Islet precursor cell (in vitro differentiated cells): ENCODE measurements at regions not wholly inside any gene's neighbourhood (a gene's known extent, or its start where the extent isn't known, plus 50 kb on each side); places are given as distances from the start of the nearest gene placed in this dataset.
"Not testable (repeated sequence)": the region's sequence is repeated elsewhere in the genome, so short reads cannot be mapped to it uniquely, and the experiment has no call there.

Experiments
- DNase-seq: peaks from one replicate; pipeline ENCODE4 v3.0.0-alpha.2; 2018

DNA sequence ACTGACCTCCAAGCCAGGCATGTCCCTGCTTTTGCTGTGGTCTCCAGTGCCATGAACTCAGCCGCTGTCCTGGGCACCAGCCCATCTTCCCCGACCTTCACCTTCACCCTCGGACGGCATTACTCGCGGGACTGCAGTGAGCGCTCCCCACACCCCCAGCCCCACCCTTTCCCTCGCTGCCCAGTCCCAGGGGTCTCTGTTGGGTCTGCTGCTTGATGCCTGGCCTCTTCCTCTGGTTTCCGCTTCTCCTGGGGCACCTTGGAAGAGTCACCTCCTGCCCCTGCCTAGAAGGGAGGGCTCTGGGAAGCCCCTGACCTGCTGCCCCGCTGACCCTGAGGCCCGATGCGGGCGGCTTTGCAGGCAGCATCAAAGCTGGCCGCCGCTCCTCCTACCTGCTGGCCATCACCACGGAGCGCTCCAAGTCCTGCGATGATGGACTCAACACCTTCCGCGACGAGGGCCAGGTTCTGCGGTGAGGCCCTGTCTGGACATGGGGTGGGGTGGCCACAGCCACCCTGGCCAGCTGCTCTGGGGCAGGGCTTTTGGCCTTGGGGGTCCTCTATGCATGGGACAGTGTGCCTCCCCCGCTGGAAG, 102.3 kb downstream of the ZNF267 start:
- DNase-seq: peak; percentile 24

DNA sequence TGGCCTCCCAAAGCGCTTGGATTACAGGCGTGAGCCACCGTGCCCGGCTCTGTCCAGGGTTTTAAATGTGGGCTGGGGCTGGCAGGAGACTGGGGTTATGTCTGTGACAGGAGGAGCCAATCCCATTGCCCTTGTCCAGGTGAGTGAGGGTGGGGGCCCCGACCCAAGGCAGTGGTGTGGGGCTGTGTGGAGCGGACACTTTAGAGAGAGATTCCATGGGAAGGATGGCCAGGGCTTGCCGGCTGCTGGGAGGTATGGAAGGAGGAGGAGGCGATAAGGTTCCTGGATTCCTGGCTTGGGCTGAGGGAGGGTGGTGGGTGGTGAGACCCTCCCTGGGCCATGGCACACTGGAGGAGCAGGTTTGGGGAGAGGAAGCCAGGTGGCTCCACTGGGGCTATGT, 104.9 kb downstream of the ZNF267 start:
- DNase-seq: not testable (repeated sequence)

DNA sequence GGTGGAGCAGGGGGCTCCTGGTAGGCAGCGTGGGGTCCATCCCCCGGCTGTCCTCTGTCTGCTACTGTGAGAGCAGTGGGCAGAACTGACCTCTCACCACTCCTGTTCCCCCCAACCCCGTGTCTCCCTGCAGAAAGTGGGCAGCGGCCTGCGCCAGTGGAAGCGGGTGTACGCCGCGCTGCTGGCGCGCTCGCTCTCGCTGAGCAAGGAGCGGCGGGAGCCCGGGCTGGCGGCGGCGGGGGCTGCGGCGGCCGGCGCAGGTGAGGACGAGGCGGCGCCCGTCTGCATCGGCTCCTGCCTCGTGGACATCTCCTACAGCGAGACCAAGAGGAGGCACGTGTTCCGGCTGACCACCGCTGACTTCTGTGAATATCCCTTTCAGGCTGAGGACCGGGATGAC, 108.1 kb downstream of the ZNF267 start:
- not testable (repeated sequence) for DNase-seq

DNA sequence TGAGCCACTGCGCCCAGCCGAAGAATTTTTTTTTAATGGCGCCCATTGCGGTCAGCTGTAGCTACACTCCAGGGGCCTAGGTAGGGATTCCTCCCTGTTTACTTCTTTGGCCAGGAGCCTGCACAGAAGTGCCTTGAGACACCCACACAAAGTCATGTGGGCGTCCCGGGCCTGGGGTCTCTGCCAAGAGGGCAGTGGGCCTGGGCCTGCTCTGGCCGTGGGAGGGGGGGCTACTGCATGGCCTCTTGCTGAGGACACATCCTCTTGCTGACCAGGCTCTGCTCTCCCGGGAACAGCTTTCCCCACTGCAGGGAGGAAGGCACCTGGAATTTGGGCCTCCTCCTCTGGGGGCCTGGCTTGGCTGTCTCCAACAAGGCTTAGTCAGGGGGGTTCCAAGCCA, 109.4 kb downstream of the ZNF267 start:
- DNase-seq: not testable (repeated sequence)

DNA sequence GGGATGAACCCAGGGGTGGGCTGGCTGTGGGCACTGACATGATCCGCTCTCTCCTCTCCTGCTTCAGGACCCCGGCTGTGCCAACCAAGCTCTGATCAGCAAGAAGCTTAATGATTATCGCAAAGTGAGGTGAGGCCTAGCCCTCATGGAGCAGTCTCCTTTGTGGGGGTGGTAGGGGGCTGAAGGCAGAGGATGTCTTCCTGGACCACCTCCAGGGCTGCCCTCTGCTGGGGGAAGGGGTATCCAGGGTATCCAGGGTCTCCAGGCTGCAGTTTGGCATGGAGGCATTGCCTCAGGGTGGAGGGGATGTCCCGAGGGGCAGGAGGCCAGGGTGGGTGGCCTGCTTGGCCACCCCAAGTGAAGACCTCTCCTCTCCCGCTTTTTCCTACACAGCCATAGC, 110.1 kb downstream of the ZNF267 start:
- not testable (repeated sequence) for DNase-seq

DNA sequence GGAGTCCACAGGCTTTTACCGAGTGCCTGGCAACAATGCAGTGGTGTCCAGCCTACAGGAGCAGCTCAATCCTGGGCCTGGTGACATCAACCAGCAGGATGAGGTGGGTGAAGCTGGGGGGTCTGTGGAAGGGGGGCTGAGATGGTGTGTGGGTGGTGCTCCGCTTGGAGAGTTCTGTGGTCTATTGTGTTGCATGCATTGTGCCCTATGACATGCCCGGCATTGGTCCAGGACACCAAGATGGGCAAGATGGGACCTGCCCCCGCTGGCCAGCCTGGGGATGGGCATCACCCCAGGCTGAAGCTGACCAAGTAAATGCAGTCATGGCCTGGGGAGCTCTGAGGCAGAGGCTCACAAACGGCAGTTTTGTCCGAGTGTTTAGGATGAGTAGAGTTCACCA, 113.3 kb downstream of the ZNF267 start:
- not testable (repeated sequence) for DNase-seq

DNA sequence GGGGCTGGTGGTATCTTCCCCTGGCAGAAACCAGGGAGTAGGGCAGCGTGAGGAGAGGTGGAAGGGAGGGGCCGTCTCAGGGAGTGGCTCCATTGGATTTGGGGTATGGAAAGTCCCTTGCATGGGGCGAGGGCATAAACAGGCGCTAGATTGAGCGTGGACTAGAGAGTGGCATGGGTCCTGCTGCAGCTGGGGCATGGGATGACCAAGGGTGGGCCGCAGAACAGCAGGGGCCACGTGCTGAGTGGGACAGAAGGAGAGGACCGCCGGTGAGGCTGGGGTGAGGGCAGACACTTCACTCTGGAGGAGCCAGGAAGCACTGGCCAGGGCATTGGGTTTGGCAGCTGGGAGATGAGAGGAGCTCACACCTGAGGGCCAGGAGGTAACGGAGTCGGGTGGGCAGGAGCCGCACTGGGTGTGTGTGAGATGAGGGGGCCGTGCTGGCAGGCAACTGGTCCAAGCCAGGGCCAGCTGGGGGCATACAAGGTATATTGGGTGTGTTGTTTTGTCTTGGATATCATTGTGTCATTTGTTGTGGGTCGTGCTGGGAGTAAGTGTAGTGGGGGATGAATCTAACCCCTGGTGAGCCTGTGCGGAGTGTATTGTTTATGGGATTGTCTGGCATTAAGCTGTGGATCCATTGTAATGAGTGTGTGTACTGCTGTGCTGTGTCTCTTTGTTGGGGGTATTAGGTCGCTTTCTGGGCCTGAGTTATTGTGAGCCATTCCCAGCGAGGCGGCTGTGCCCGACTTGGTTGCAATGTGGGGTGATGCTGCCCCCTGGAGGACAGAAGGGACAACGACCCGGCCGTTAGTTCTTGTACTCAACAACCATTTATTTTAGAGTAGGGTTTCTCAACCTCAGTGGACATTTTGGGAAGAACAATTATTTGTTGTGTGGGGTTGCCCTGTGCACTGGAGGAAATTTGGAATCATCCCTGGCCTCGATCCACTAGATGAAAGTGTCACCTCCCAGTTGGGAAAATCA, 115.3 kb downstream of the ZNF267 start:
- not testable (repeated sequence) for DNase-seq

DNA sequence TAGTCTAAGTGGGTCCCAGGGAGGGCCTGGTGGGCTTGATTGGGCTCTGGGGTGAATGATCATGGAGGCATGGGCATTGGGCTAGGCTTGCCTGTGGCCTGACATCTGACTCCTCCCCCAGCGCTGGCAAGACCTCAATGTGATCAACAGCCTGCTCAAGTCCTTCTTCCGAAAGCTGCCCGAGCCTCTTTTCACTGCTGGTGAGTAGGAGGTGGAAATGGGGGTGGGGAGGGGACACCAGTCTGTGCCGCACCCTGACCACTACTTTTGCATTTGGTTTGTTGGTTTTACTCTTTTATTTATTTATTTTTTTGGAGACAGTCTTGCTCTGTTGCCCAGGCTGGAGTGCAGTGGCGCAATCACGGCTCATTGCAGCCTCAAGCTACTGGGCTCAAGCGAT, 116.7 kb downstream of the ZNF267 start:
- DNase-seq: not testable (repeated sequence)

DNA sequence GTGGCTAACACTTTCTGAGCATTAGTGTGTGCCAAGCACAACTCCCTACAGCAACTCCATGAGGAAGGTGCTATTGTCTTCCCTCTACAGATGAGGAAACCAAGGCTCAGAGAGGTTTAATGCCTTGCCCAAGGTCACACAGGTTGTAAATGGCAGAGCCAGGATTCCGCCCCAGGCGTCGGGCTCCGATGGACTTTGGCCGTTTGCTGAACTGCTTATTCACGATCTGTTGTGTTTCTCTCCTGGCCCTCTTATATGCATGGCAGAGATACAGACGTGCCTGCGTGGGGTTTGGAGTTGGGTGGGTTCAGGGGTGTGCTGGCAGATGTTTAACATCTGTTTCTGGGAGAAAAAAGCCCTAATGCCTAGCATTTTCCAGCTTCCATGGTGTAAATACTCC, 117.4 kb downstream of the ZNF267 start:
- not testable (repeated sequence) for DNase-seq

DNA sequence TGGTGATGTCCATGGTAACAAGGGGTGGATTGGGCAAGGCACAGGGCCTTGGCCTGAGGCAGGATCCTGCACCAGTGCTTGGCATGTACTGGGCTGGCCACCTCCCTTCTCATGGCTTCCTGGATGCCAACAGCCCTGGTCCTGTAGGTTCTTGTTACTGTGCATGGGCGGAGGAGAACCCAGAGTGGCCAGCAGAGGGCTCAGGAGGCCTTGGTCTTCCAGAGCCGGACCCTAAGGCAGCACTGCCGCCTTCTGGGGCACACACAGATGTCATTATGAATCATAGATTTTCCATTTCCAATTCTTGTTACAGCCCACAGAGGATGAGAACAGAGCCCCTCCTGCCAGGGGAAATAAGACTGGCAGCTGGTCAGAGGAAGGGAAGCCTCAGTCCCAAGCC, 122.7 kb downstream of the ZNF267 start:
- not testable (repeated sequence) for DNase-seq

DNA sequence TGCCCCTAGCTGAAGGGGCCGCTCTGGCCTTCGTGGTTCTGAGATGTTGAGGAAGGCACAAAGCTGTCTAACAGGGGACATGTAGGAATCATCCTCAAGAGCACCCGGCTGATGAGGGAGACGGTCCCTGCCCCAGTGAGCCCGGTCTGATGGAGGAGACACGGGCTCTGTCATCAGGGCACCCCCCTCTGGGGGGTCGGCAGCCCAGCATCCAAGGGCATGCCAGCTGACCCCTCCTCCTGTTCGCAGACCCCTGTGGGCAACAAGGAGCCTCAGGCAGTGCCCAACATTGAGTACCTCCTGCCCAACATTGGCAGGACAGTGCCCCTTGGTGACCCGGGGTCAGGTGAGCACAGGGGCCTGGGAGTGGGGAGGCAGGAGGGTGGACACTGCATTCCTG, 128.9 kb downstream of the ZNF267 start:
- DNase-seq: not testable (repeated sequence)

DNA sequence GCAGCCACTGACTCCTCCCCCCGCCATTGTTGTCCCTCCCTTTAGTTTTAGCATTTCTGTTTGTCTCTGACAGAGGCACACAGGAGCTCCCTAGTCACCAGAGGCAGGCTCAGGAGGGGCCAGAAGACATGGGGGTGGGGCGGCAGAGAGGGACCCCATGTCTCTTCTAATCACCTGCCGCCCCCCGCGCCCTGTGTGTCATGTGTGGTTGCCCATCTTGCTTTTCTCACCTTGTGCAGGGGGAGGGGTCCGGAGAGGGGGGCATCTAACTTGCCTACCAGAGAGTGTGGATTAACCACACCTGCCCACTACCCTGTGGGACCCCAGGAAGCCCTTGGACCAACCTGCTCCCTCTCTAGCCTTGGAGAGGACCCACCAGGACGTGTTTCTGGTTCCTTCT, 130.2 kb downstream of the ZNF267 start:
- not testable (repeated sequence) for DNase-seq

DNA sequence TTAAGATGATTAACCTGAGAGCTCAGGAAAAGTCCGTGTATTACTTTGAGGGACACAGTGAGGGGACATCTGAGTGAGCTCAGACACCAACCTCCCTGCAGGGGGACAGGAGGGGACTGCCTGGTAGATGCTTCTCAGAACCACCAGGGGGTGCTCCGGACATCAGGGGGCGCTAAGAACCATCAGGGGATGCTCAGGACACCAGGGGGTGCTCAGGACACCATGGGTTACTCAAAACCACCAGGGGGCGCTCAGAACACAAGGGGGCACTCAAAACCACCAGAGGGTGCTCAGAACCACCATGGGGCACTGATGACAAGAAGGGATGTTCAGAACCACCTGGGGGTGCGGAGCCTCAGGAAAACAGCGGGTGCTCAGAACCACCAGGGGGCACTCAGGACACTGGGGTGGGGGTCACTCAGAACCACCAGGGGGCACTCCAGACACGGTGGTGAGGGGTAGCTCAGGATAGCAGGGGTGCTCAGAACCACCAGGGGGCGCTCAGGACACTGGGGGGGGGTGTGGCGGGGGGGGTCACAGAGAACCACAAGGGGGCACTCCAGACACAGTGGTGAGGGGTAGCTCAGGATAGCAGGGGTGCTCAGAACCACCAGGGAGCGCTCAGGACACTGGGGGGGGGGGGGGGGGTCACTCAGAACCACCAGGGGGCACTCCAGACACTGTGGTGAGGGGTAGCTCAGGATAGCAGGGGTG, 165.3 kb downstream of the ZNF267 start:
- not testable (repeated sequence) for DNase-seq

DNA sequence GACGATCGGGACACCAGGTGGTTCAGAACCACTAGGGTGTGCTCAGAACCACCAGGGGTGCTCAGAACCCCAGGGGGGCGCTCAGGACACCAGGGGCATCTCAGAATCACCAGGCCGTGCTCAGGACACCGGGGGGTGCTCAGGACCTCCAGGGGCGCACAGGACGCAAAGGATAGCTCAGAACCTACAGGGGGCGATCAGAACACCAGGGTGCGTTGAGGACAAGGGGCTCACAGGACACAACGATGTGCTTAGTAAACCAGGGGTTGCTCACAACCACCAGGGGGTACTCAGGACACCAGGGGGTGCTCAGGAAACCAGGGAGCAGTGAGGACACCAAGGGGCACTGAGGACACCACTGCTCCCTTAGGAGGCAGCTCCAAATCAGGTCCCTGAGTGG, 166.3 kb downstream of the ZNF267 start:
- DNase-seq: not testable (repeated sequence)

DNA sequence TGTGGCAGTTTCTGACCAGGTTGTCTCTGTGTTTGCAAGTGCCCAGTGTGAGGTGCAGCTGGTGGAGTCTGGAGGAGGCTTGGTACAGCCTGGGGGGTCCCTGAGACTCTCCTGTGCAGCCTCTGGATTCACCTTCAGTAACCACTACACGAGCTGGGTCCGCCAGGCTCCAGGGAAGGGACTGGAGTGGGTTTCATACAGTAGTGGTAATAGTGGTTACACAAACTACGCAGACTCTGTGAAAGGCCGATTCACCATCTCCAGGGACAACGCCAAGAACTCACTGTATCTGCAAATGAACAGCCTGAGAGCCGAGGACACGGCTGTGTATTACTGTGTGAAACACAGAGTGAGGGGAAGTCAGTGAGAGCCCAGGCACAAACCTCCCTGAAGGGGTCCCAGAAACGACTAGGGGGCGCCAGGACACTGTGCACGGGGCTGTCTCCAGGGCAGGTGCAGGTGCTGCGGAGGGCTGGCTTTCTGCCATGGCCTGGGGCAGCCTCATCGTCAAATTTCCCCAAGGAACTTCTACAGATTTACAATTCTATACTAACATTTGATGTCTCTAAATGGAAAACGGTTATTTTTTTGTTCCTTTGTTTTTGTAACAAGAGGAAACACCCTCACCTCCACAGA, 187.0 kb upstream of the TP53TG3D start:
- not testable (repeated sequence) for DNase-seq

DNA sequence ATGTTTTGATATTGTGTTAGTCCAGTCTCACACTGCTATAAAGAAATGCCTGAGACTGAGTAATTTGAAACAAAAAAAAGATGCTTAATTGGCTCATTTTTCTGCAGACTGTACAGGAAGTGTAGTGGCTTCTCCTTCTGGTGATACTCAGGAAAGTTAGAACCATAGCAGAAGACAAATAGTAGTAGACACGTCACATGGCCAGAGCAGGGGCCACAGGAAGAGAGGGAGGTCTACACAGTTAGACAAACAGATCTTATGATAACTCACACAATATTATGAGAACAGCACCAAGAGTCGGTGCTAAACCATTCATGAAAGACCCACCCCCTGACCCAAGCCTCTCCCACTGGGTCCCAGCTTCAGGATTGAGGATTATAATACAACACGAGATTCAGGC, 181.5 kb upstream of the TP53TG3D start:
- not testable (repeated sequence) for DNase-seq

DNA sequence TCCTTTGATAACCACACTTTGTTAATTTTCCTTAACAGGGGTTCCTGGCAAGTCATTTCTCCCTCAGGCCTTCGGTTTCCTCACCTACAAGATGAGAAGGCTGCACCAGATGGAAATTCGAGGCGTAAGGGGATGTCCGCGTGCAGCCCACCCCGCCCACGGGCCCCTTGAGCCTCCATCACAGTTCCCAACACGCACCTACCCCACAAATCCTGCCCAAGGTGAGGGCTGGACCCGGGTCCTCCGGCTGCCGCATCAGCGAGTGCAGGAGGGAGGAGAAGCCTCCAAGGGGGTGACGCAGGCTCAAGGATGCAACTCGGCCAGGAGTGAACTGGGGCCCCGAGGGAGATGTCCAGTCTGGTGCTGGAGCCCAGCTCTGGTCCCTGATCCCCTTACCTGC, 169.2 kb upstream of the TP53TG3D start:
- not testable (repeated sequence) for DNase-seq

DNA sequence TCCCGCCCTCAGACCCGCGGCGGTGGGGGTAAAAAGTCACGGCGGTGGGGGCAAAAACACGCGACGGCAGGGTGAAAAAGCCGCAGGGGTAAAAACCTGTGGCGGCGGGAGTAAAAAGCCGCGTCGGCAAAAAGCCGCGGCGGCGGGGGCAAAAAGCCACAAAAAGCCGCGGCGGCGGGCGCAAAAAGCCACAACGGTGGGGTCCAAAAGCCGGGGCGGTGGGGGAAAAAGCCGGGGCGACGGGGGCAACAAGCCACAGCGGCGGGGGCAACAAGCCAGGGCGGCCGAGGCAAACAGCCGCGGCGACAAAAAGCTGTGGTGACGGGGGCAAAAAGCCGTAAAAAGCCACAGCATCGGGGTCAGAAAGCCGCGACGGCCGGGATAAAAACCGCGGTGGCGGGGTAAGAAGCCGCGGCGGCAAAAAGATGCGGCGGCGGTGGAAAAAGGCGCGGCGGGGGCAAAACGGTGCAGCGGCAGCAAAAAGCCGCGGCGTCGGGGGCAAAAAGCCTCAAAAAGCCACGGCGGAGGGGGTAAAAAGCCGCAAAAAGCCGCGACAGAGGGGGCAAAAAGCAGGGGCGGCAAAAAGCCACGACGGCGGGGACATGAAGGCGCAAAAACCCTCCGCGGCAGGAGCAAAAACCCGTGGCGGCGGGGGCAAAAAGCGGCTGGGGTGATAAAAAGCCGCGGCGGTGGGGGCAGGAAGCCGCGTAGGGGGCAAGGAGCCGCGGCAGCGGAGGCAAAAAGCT, 168.3 kb upstream of the TP53TG3D start:
- peak; percentile 45 for DNase-seq

DNA sequence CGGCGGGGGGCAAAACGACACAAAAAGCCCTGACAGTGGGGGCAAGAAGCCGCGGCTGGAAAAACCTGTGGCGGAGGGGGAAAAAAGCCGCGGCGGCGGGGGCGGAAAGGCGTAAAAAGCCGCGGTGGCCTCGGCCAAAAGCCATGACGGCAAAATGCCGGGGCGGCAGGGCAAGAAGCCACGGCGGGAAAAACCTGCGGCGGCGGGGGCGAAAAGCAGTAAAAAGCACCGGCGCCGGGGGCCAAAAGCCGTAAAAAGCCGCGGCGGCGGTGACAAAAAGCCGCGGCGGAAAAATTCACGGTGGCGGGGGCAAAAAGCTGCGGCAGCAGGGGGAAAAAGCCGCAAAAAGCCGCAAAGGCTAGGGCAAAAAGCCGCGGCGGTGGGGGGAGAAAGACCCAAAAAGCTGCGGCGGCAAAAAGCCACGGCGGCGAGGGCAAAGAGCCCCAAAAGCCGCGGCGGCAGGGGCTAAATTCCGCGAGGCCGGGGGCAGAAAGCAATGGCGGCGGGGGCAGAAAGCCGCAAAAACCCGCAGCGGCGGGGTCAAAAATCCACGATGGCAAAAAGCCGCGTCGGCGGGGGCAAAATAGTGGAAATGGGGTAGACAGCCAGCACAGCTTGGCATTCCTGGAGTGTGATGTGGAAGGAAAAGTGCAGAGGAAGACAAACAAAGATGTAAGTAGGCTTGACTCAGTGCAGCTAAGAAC, 167.5 kb upstream of the TP53TG3D start:
- not testable (repeated sequence) for DNase-seq

DNA sequence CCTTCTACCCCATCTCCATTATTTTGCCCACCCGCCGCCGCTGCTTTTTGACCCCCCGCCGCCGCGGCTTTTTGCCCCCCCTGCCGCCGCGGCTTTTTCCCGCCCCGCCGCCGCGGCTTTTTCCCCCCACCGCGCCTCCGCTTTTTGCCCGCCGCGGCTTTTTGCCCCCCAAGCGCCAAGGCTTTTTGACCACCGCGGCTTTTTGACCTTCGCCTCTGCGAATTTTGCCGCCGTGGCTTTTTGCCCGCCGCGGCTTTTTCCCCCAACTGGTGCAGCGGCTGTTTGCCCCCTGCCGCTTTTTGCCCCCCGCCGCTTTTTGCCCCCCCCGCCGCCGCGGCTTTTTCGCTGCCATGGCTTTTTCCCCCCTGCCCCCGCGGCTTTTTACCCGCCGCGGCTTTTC, 137.5 kb upstream of the TP53TG3D start:
- DNase-seq: peak; percentile 44

DNA sequence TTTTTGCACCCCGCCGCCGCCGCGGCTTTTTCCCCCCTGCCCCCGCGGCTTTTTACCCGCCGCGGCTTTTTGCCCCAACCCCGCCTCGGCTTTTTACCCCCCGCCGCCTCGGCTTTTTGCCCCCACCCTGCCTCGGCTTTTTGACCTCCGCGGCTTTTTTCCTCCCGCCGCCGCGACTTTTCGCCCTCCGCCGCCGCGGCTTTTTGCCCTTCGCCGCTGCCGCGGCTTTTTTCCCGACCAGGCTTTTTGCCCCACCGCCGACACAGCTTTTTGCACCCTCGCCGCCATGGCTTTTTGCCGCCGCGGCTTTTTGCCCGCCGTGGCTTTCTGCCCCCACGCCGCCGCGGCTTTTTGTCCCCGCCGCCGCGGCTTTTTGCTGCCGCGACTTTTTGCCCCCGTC, 137.0 kb upstream of the TP53TG3D start:
- DNase-seq: peak; percentile 33
